SK-N-SH treated with all-trans-retinoic acid at 6 μM for 48 hours (cell line): ENCODE measurements at regions not wholly inside any gene's neighbourhood (a gene's known extent, or its start where the extent isn't known, plus 50 kb on each side); places are given as distances from the start of the nearest gene placed in this dataset.

Experiments used
- ARNTL ChIP-seq: fragments of 450-650 bp; formaldehyde crosslinking; IDR thresholded peaks from 2 replicates; pipeline ENCODE4 v1.5.0; 2020; ENCODE audit warnings: low read depth, mild to moderate bottlenecking, moderate library complexity, borderline replicate concordance
- PATZ1 ChIP-seq: fragments of 250-450 bp; sonication (Bioruptor Pico); IDR thresholded peaks from 2 replicates; pipeline ENCODE4 v1.8.0; 2020; ENCODE audit warnings: mild to moderate bottlenecking, moderate library complexity, borderline replicate concordance
- TOX ChIP-seq: fragments of 250-450 bp; sonication (Bioruptor Pico); IDR thresholded peaks from 2 replicates; pipeline ENCODE4 v1.8.0; 2021; ENCODE audit warnings: mild to moderate bottlenecking, moderate library complexity, borderline replicate concordance
- ZFP3 ChIP-seq: fragments of 250-450 bp; sonication (Bioruptor Pico); IDR thresholded peaks from 2 replicates; pipeline ENCODE4 v1.5.0; 2020; ENCODE audit warnings: mild to moderate bottlenecking, moderate library complexity

- TF ChIP-seq ZFP3 (CRISPR knock-in tag), result no peak
- TF ChIP-seq PATZ1, result no peak
- TF ChIP-seq TOX (CRISPR knock-in tag), result no peak
- TF ChIP-seq ARNTL (CRISPR knock-in tag), result no peak
Observed at GRCh38 chr7:25834050-25834449, 317.9 kb upstream of the NFE2L3 start.
